ENCODE measurements at regions not wholly inside any gene's neighbourhood (a gene's known extent, or its start where the extent isn't known, plus 50 kb on each side); places are given as distances from the start of the nearest gene placed in this dataset.

- TF ChIP-seq CTCF (IDR thresholded peaks at IDR 0.05) (no peak), SIN3A (IDR thresholded peaks at IDR 0.05; ENCODE audit: borderline replicate concordance, insufficient read depth, low read depth, low read length) (no peak), TCF7L2 (IDR thresholded peaks at IDR 0.05; ENCODE audit: low read depth, low read length) (no peak), REST (IDR thresholded peaks at IDR 0.05; ENCODE audit: insufficient read depth in 1 of 2, low read depth in 2 of 2, low read length in 1 of 2) (no peak)
Measured at GRCh38 chr3:20692675-20693074, 506.7 kb upstream of the SGO1 start.

Measured in Panc1 (cell line).